ENCODE measurements at regions not wholly inside any gene's neighbourhood (a gene's known extent, or its start where the extent isn't known, plus 50 kb on each side); places are given as distances from the start of the nearest gene placed in this dataset.
A peak's percentile ranks its signal among the peaks of the same experiment; 100 is the strongest.

GRCh38 chr5:3740546-3741373 is 145.1 kb downstream of the IRX1 start:
- no peaks in the 10 kb centered on the region for H3K36me3 ChIP-seq (ENCODE audit: control insufficient read depth in 2 of 3, insufficient read depth in 3 of 3, low read length in 3 of 3)
- intact Hi-C loops (cut with DNase I) = no loop called here
- H3K4me3 ChIP-seq (ENCODE audit: low read length in 3 of 3) = no peak overlapping the region
- H3K4me1 ChIP-seq (ENCODE audit: control insufficient read depth in 2 of 3, insufficient read depth in 2 of 3, low read depth in 1 of 3, low read length in 3 of 3) = no peaks in the 10 kb centered on the region
- no peak for FAIRE-seq
- no peaks in the 10 kb centered on the region for H3K9me3 ChIP-seq (ENCODE audit: control insufficient read depth in 2 of 3, insufficient read depth in 1 of 3, low read length in 3 of 3)
- TF ChIP-seq CTCF (IDR thresholded peaks at IDR 0.05; ENCODE audit: borderline replicate concordance, extremely low read depth, insufficient read depth) = no peak
- peak in 2 of 5 donors; percentile 16 to 78 for DNase-seq
- no peak overlapping the region for H3K9ac ChIP-seq (ENCODE audit: low read length in 3 of 3)
- no peak overlapping the region for H3K27ac ChIP-seq (ENCODE audit: low read depth in 2 of 2, low read length in 2 of 2)
- H3K27me3 ChIP-seq (ENCODE audit: control insufficient read depth, insufficient read depth, low read length) = no peaks in the 10 kb centered on the region

GRCh38 chr5:3741374-3741770 is 145.7 kb downstream of the IRX1 start:
- intact Hi-C loops (cut with DNase I) = no loop called here
- H3K4me3 ChIP-seq (ENCODE audit: low read length in 3 of 3) = no peak overlapping the region
- no peaks in the 10 kb centered on the region for H3K4me1 ChIP-seq (ENCODE audit: control insufficient read depth in 2 of 3, insufficient read depth in 2 of 3, low read depth in 1 of 3, low read length in 3 of 3)
- no peak overlapping the region for H3K9ac ChIP-seq (ENCODE audit: low read length in 3 of 3)
- FAIRE-seq (no peak), DNase-seq (no peak)
- no peak for TF ChIP-seq CTCF (IDR thresholded peaks at IDR 0.05; ENCODE audit: borderline replicate concordance, extremely low read depth, insufficient read depth)
- H3K27me3 ChIP-seq (ENCODE audit: control insufficient read depth, insufficient read depth, low read length) = no peaks in the 10 kb centered on the region
- no peak overlapping the region for H3K27ac ChIP-seq (ENCODE audit: low read depth in 2 of 2, low read length in 2 of 2)
- H3K36me3 ChIP-seq (ENCODE audit: control insufficient read depth in 2 of 3, insufficient read depth in 3 of 3, low read length in 3 of 3) = no peaks in the 10 kb centered on the region
- H3K9me3 ChIP-seq (ENCODE audit: control insufficient read depth in 2 of 3, insufficient read depth in 1 of 3, low read length in 3 of 3) = no peaks in the 10 kb centered on the region

GRCh38 chr5:3742750-3743149 is 147.1 kb downstream of the IRX1 start:
- H3K4me1 ChIP-seq (ENCODE audit: control insufficient read depth in 2 of 3, insufficient read depth in 2 of 3, low read depth in 1 of 3, low read length in 3 of 3) = no peaks in the 10 kb centered on the region
- DNase-seq (no peak), FAIRE-seq (no peak)
- H3K27ac ChIP-seq (ENCODE audit: low read depth in 2 of 2, low read length in 2 of 2) = no peak overlapping the region
- no peaks in the 10 kb centered on the region for H3K36me3 ChIP-seq (ENCODE audit: control insufficient read depth in 2 of 3, insufficient read depth in 3 of 3, low read length in 3 of 3)
- intact Hi-C loops (cut with DNase I) = no loop called here
- no peak overlapping the region for H3K4me3 ChIP-seq (ENCODE audit: low read length in 3 of 3)
- no peaks in the 10 kb centered on the region for H3K27me3 ChIP-seq (ENCODE audit: control insufficient read depth, insufficient read depth, low read length)
- peaks cover 0 to 2% (median 0%) of the 10 kb centered on the region in 3 donors for H3K9me3 ChIP-seq (ENCODE audit: control insufficient read depth in 2 of 3, insufficient read depth in 1 of 3, low read length in 3 of 3)
- TF ChIP-seq CTCF (IDR thresholded peaks at IDR 0.05; ENCODE audit: borderline replicate concordance, extremely low read depth, insufficient read depth) = no peak
- H3K9ac ChIP-seq (ENCODE audit: low read length in 3 of 3) = no peak overlapping the region

Data from kidney (tissue), 13 donors.